B cell (primary cell): ENCODE measurements at regions not wholly inside any gene's neighbourhood (a gene's known extent, or its start where the extent isn't known, plus 50 kb on each side); places are given as distances from the start of the nearest gene placed in this dataset.

Source experiments
- ATAC-seq: fragments of 200-7000 bp; cut with Tn5 transposase; one replicate; pipeline ENCODE4 v1.10.0; 2021; ENCODE audit warnings: low read depth, mild to moderate bottlenecking, moderate number of reproducible peaks, moderate library complexity
- CTCF ChIA-PET: fragments of 350-600 bp; sonication (Branson Sonifier 250); formaldehyde crosslinking; loops from one replicate; lab custom pipeline; 2021; ENCODE audit warnings: antibody characterized with exemption, inconsistent platforms; lab: Charles Lee
- POLR2A ChIA-PET: fragments of 350-600 bp; sonication (Branson Sonifier 250); formaldehyde crosslinking; loops from one replicate; lab custom pipeline; 2021; ENCODE audit warnings: antibody characterized with exemption; lab: Charles Lee
- DNase-seq: peaks from one replicate; pipeline ENCODE4 v3.0.0; 2013
- H2AFZ ChIP-seq: 2 replicates; pipeline ENCODE4 v1.6.1; 2012; ENCODE audit warnings: mild to moderate bottlenecking, low read depth, low read length; ENCODE audit not compliant: insufficient read depth, poor library complexity, severe bottlenecking
- H3K27ac ChIP-seq, 2 donors: 1 replicate in 1 of 2; 2 replicates in 1 of 2; pipeline ENCODE4 v1.5.1; 2012 to 2013; ENCODE audit warnings: low read length in 2 of 2, mild to moderate bottlenecking in 2 of 2, moderate library complexity in 1 of 2
- H3K27me3 ChIP-seq, 4 experiments: fragments of 200-600 bp in 1 of 4; sonication (generic) in 1 of 4; replicated peaks in 1 of 4; 1 replicate in 2 of 4; 2 replicates in 2 of 4; pipeline versions ENCODE4 v1.6.1 to v1.7.0; 2013 to 2016; ENCODE audit warnings: low read length in 3 of 4, mild to moderate bottlenecking in 2 of 4, mixed read lengths in 1 of 4, moderate library complexity in 1 of 4; ENCODE audit not compliant: insufficient read depth in 4 of 4, control insufficient read depth in 3 of 4; ENCODE audit errors: control extremely low read depth in 1 of 4
- H3K36me3 ChIP-seq, 2 experiments: replicated peaks in 1 of 2; 1 replicate in 1 of 2; 2 replicates in 1 of 2; pipeline versions ENCODE4 v1.6.1 to v1.7.1; 2013; ENCODE audit warnings: low read length in 1 of 2; ENCODE audit not compliant: insufficient read depth in 2 of 2, control insufficient read depth in 1 of 2; ENCODE audit errors: control extremely low read depth in 1 of 2, extremely low read depth in 1 of 2
- H3K4me1 ChIP-seq, 2 donors: fragments of 200-600 bp in 1 of 2; sonication (generic) in 1 of 2; 1 replicate in 1 of 2; 2 replicates in 1 of 2; pipeline versions ENCODE4 v1.5.1 to v1.6.1; 2013 to 2017; ENCODE audit warnings: low read length in 2 of 2; ENCODE audit not compliant: control insufficient read depth in 2 of 2, insufficient read depth in 2 of 2
- H3K4me2 ChIP-seq: replicated peaks from 2 replicates; pipeline ENCODE3; 2012; ENCODE audit warnings: mild to moderate bottlenecking, low read depth, low read length; ENCODE audit not compliant: poor library complexity, severe bottlenecking
- H3K4me3 ChIP-seq, 5 experiments: fragments of 200-600 bp in 1 of 5; sonication (generic) in 1 of 5; 1 replicate in 3 of 5; 2 replicates in 2 of 5; pipeline versions ENCODE4 v1.5.1 to v1.7.0; 2011 to 2016; ENCODE audit warnings: low read length in 4 of 5, mild to moderate bottlenecking in 4 of 5, low read depth in 2 of 5, control low read depth in 1 of 5, moderate library complexity in 1 of 5; ENCODE audit not compliant: insufficient read depth in 1 of 5; ENCODE audit errors: control extremely low read depth in 1 of 5, extremely low read depth in 1 of 5
- H3K79me2 ChIP-seq: fragments of 200-600 bp; sonication (generic); one replicate; pipeline ENCODE4 v1.6.0; 2016; ENCODE audit warnings: low read length; ENCODE audit not compliant: control insufficient read depth, insufficient read depth
- H3K9ac ChIP-seq: fragments of 200-600 bp; sonication (generic); 2 replicates; pipeline ENCODE4 v1.6.1; 2017; ENCODE audit warnings: mild to moderate bottlenecking, low read length, moderate library complexity
- H3K9me3 ChIP-seq, 3 donors: one replicate each; pipeline versions ENCODE4 v1.6.1 to v1.7.1; 2013; ENCODE audit warnings: low read length in 2 of 3; ENCODE audit not compliant: control insufficient read depth in 2 of 3, insufficient read depth in 1 of 3; ENCODE audit errors: control extremely low read depth in 1 of 3
- H4K20me1 ChIP-seq: 2 replicates; pipeline ENCODE4 v1.6.0; 2012; ENCODE audit warnings: mild to moderate bottlenecking, low read length; ENCODE audit not compliant: insufficient read depth, control insufficient read depth, poor library complexity, severe bottlenecking
- H3K27ac Mint-ChIP-seq: one replicate; pipeline ENCODE4 v1.8.0; 2021; ENCODE audit warnings: mixed read lengths
- H3K27me3 Mint-ChIP-seq: one replicate; pipeline ENCODE4 v1.8.0; 2021; ENCODE audit warnings: mixed read lengths
- H3K4me1 Mint-ChIP-seq: one replicate; pipeline ENCODE4 v1.8.0; 2021; ENCODE audit warnings: mixed read lengths
- H3K4me3 Mint-ChIP-seq: one replicate; pipeline ENCODE4 v1.8.0; 2021; ENCODE audit warnings: mixed read lengths
- H3K9me3 Mint-ChIP-seq: one replicate; pipeline ENCODE4 v1.8.0; 2022; ENCODE audit warnings: mixed read lengths; ENCODE audit not compliant: insufficient read depth
- EZH2 ChIP-seq: IDR thresholded peaks from 2 replicates; pipeline ENCODE4 v1.6.1; 2012; ENCODE audit warnings: borderline replicate concordance, low read depth, mild to moderate bottlenecking, moderate library complexity, low read length; ENCODE audit not compliant: insufficient read depth, poor library complexity, severe bottlenecking
- WGBS: methylation state at CpG from one replicate; pipeline ENCODE4 v1.1.5; 2013; ENCODE audit warnings: missing lambda C conversion rate; ENCODE audit not compliant: insufficient coverage; 5-methylcytosine and 5-hydroxymethylcytosine counted together
- intact Hi-C: fragments of 100-400 bp; cut with micrococcal nuclease; formaldehyde crosslinking; loops from one replicate; pipeline ENCODE4 v1.10.0; 2022
- TF ChIP-seq, protein P1 (sequence below): fragments of 200-600 bp; IDR thresholded peaks from one replicate; pipeline ENCODE4 v1.8.0; 2022; ENCODE audit warnings: antibody characterized with exemption, mild to moderate bottlenecking

DNA sequence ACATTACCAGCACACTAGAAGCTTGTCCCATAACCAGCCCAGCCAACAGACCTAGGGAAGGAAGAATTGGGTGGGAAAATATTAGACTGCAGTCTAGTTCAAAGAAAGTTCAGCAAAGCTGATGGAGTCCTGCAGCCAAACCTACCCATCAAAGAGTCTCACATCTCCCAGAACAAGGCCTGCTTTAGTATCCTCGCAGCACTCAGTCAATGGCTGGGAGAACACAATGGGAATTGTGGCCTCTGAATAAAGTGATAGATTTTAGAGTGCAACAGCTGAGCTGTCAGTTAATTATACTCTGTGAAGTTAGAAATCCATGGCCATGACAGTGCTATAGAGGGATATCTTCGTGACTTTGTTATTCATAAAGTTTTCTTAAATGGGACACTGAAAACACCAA lies 207.2 kb upstream of the NAALADL2 start:
- H3K9me3 ChIP-seq = peaks cover 0 to 1% (median 0%) of the 10 kb centered on the region in 3 donors
- ChIA-PET CTCF (no interaction called here), POLR2A (no interaction called here)
- ATAC-seq (no peak), DNase-seq (no peak)
- H3K4me3 ChIP-seq = no peak overlapping the region
- WGBS = 100% methylated on average over 1 of the region's 2 CpGs
- no peak for TF ChIP-seq EZH2
- TF ChIP-seq, protein P1, sequence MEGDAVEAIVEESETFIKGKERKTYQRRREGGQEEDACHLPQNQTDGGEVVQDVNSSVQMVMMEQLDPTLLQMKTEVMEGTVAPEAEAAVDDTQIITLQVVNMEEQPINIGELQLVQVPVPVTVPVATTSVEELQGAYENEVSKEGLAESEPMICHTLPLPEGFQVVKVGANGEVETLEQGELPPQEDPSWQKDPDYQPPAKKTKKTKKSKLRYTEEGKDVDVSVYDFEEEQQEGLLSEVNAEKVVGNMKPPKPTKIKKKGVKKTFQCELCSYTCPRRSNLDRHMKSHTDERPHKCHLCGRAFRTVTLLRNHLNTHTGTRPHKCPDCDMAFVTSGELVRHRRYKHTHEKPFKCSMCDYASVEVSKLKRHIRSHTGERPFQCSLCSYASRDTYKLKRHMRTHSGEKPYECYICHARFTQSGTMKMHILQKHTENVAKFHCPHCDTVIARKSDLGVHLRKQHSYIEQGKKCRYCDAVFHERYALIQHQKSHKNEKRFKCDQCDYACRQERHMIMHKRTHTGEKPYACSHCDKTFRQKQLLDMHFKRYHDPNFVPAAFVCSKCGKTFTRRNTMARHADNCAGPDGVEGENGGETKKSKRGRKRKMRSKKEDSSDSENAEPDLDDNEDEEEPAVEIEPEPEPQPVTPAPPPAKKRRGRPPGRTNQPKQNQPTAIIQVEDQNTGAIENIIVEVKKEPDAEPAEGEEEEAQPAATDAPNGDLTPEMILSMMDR = no peak
- Mint-ChIP-seq H3K27ac (no peak overlapping the region), H3K9me3 (peaks cover 3% of the 10 kb centered on the region), H3K4me3 (no peak overlapping the region), H3K4me1 (no peaks in the 10 kb centered on the region), H3K27me3 (no peaks in the 10 kb centered on the region)
- H4K20me1 ChIP-seq = no peaks in the 10 kb centered on the region
- no peaks in the 10 kb centered on the region for H3K79me2 ChIP-seq
- H3K9ac ChIP-seq = no peak overlapping the region
- no peaks in the 10 kb centered on the region for H3K36me3 ChIP-seq
- no peaks in the 10 kb centered on the region for H3K27me3 ChIP-seq
- intact Hi-C loops = no loop called here
- H2AFZ ChIP-seq = no peak overlapping the region
- H3K4me2 ChIP-seq = no peak overlapping the region
- H3K4me1 ChIP-seq = no peaks in the 10 kb centered on the region
- no peak overlapping the region for H3K27ac ChIP-seq

DNA sequence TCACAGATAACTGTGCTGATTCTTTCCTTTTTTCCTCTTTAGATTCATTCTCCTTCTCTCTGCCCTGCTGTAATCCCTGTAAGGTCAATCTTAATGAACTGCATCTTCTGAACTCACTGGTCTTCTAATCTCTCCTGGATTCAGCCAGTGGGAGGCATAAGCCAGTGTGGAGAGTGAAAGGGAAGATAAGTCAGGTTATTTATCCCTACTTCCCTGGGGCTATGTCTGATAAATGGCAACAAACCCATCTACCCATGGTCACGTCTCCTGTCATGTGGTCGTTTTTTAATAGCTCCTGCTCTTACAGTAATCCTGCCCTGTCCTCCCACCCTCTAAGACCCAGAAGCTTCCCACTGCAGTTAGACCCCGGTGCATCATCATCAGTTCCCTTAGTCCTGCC lies 199.6 kb upstream of the NAALADL2 start:
- H4K20me1 ChIP-seq = no peaks in the 10 kb centered on the region
- TF ChIP-seq, protein P1 = no peak
- TF ChIP-seq EZH2 = no peak
- no peak overlapping the region for H3K4me3 Mint-ChIP-seq
- H3K4me2 ChIP-seq = no peak overlapping the region
- peaks cover 3% of the 10 kb centered on the region for H3K9me3 Mint-ChIP-seq
- ChIA-PET POLR2A (no interaction called here), CTCF (no interaction called here)
- no peak overlapping the region for H3K4me3 ChIP-seq
- H3K4me1 Mint-ChIP-seq = no peaks in the 10 kb centered on the region
- no peaks in the 10 kb centered on the region for H3K4me1 ChIP-seq
- no peak for ATAC-seq
- intact Hi-C loops = no loop called here
- no peaks in the 10 kb centered on the region for H3K27me3 Mint-ChIP-seq
- no peaks in the 10 kb centered on the region for H3K36me3 ChIP-seq
- no peak for DNase-seq
- 90% methylated on average over 3 of the region's 3 CpGs for WGBS
- no peaks in the 10 kb centered on the region for H3K27me3 ChIP-seq
- H3K27ac ChIP-seq = no peak overlapping the region
- no peak overlapping the region for H3K9ac ChIP-seq
- peaks cover 0 to 5% (median 0%) of the 10 kb centered on the region in 3 donors for H3K9me3 ChIP-seq
- H3K27ac Mint-ChIP-seq = no peak overlapping the region
- no peaks in the 10 kb centered on the region for H3K79me2 ChIP-seq
- H2AFZ ChIP-seq = no peak overlapping the region
